H1 (cell line): ENCODE measurements at regions not wholly inside any gene's neighbourhood (a gene's known extent, or its start where the extent isn't known, plus 50 kb on each side); places are given as distances from the start of the nearest gene placed in this dataset.

ENCODE experiments used
- EP300 ChIP-seq, 2 experiments: IDR thresholded peaks; 1 replicate in 1 of 2; 2 replicates in 1 of 2; pipeline ENCODE4 v1.6.1; 2011 to 2012; ENCODE audit warnings: low read depth in 2 of 2, low read length in 2 of 2, mild to moderate bottlenecking in 2 of 2, borderline replicate concordance in 1 of 2, inconsistent platforms in 1 of 2, moderate library complexity in 1 of 2
- TAF7 ChIP-seq: optimal IDR thresholded peaks from 2 replicates; pipeline ENCODE3; 2011; ENCODE audit warnings: low read depth, mild to moderate bottlenecking, inconsistent platforms, low read length, moderate library complexity, borderline replicate concordance
- ZNF274 ChIP-seq: IDR thresholded peaks from 2 replicates; pipeline ENCODE4 v1.7.0; 2012; ENCODE audit warnings: low read length, borderline replicate concordance; ENCODE audit errors: extremely low read depth

- TF ChIP-seq EP300 (IDR thresholded peaks at IDR 0.05; ENCODE audit: borderline replicate concordance in 1 of 2, low read depth in 2 of 2, low read length in 2 of 2), result no peak
- no peak for TF ChIP-seq TAF7
- TF ChIP-seq ZNF274, result no peak
Observed at GRCh38 chr6:78589436-78589835, 277.9 kb upstream of the IRAK1BP1 start.
